A549 (cell line): ENCODE measurements at regions not wholly inside any gene's neighbourhood (a gene's known extent, or its start where the extent isn't known, plus 50 kb on each side); places are given as distances from the start of the nearest gene placed in this dataset.

ENCODE experiments used
- ATAC-seq, 2 experiments: fragments of 200-7000 bp in 1 of 2; fragments of >200 bp in 1 of 2; cut with Nextera tagmentation in 1 of 2; cut with Tn5 transposase in 1 of 2; 3 replicates each; pipeline versions ENCODE4 v1.8.0 to v1.9.1; 2018 to 2020; ENCODE audit warnings: mild to moderate bottlenecking in 1 of 2, moderate library complexity in 1 of 2
- CTCF ChIA-PET: fragments of 300-600 bp; sonication (Branson Sonifier 250); formaldehyde crosslinking; extraction: SDS; loops from one replicate; lab custom pipeline; 2021; ENCODE audit warnings: antibody characterized with exemption, inconsistent platforms; lab: Yijun Ruan, JAX
- POLR2A ChIA-PET: fragments of 350-600 bp; formaldehyde crosslinking; extraction: SDS; loops from one replicate; lab custom pipeline; 2021; ENCODE audit warnings: antibody characterized with exemption, inconsistent platforms; lab: Yijun Ruan, JAX
- DNase-seq, 2 experiments: peaks; one replicate each; pipeline versions ENCODE4 v3.0.0 to v3.0.0-alpha.2; 2011 to 2016; ENCODE audit warnings: low read depth in 1 of 2, low spot score in 1 of 2
- FAIRE-seq: peaks from 2 replicates; lab custom pipeline; 2011; peaks lifted over from hg19 to GRCh38; lab: Jason Lieb, UNC
- H3K27ac ChIP-seq, 2 experiments: fragments of >200 bp; sonication (Bioruptor Twin); formaldehyde crosslinking; 3 replicates each; pipeline ENCODE4 v1.5.1; 2016 to 2017
- H3K4me1 ChIP-seq: fragments of >200 bp; sonication (Bioruptor Twin); formaldehyde crosslinking; 3 replicates; pipeline ENCODE4 v1.6.1; 2016
- H3K4me2 ChIP-seq: fragments of >200 bp; sonication (Bioruptor Twin); formaldehyde crosslinking; 3 replicates; pipeline ENCODE4 v1.6.1; 2016
- H3K4me3 ChIP-seq: fragments of >200 bp; sonication (Bioruptor Twin); formaldehyde crosslinking; 3 replicates; pipeline ENCODE4 v1.5.1; 2016
- H3K9me3 ChIP-seq: fragments of >200 bp; sonication (Bioruptor Twin); formaldehyde crosslinking; 3 replicates; pipeline ENCODE4 v1.6.1; 2016
- CEBPB ChIP-seq, 2 experiments: fragments of >200 bp in 1 of 2; sonication (Bioruptor Twin) in 1 of 2; formaldehyde crosslinking in 1 of 2; IDR thresholded peaks; 2 replicates each; pipeline ENCODE4 v1.6.1; 2012 to 2016
- CHD2 ChIP-seq: fragments of 150-350 bp; IDR thresholded peaks from 2 replicates; pipeline ENCODE4 v1.6.1; 2014; ENCODE audit warnings: low read length; ENCODE audit not compliant: partially characterized antibody
- CHD4 ChIP-seq: fragments of 200-600 bp; sonication (generic); IDR thresholded peaks from 2 replicates; pipeline ENCODE4 v1.6.1; 2016; ENCODE audit warnings: antibody characterized with exemption, mild to moderate bottlenecking, borderline replicate concordance
- EHMT2 ChIP-seq: fragments of 200-600 bp; sonication (generic); IDR thresholded peaks from 2 replicates; pipeline ENCODE4 v1.6.1; 2016; ENCODE audit warnings: antibody characterized with exemption, low read depth, mild to moderate bottlenecking, moderate library complexity
- EP300 ChIP-seq, 2 experiments: fragments of >200 bp; sonication (Bioruptor Twin); formaldehyde crosslinking; IDR thresholded peaks; 2 replicates in 1 of 2; 3 replicates in 1 of 2; pipeline ENCODE4 v1.6.1; 2016 to 2017
- ESRRA ChIP-seq: fragments of 150-350 bp; IDR thresholded peaks from 2 replicates; pipeline ENCODE4 v1.6.1; 2014; ENCODE audit warnings: mild to moderate bottlenecking, low read length, borderline replicate concordance
- HEYL ChIP-seq: fragments of 250-450 bp; sonication (Bioruptor Pico); IDR thresholded peaks from 2 replicates; pipeline ENCODE4 v1.8.0; 2021; ENCODE audit warnings: mild to moderate bottlenecking, moderate library complexity
- HOXA7 ChIP-seq: fragments of 250-450 bp; sonication (Bioruptor Pico); IDR thresholded peaks from 2 replicates; pipeline ENCODE4 v1.5.0; 2020; ENCODE audit warnings: mild to moderate bottlenecking, moderate library complexity
- HOXB13 ChIP-seq: fragments of 250-450 bp; sonication (Bioruptor Pico); IDR thresholded peaks from 2 replicates; pipeline ENCODE4 v1.5.0; 2020; ENCODE audit warnings: low read depth, mild to moderate bottlenecking, moderate library complexity
- HOXB5 ChIP-seq: fragments of 250-450 bp; sonication (Bioruptor Pico); IDR thresholded peaks from 2 replicates; pipeline ENCODE4 v1.5.0; 2020; ENCODE audit warnings: mild to moderate bottlenecking, moderate library complexity
- JUNB ChIP-seq: fragments of >200 bp; sonication (Bioruptor Twin); formaldehyde crosslinking; IDR thresholded peaks from 2 replicates; pipeline ENCODE4 v1.6.1; 2016
- MAFK ChIP-seq: fragments of 450-650 bp; IDR thresholded peaks from 2 replicates; pipeline ENCODE4 v1.6.1; 2014; ENCODE audit not compliant: partially characterized antibody
- MAZ ChIP-seq: fragments of 150-350 bp; IDR thresholded peaks from 2 replicates; pipeline ENCODE4 v1.6.1; 2014; ENCODE audit warnings: antibody characterized with exemption, low read depth, low read length, borderline replicate concordance
- MYC ChIP-seq: IDR thresholded peaks from 2 replicates; pipeline ENCODE4 v1.6.1; 2012; ENCODE audit warnings: mild to moderate bottlenecking, inconsistent platforms, low read length, improper control_type of control experiment, borderline replicate concordance
- NR3C1 ChIP-seq: fragments of >200 bp; sonication (Bioruptor Twin); formaldehyde crosslinking; IDR thresholded peaks from 3 replicates; pipeline ENCODE4 v1.6.1; 2017
- PHF8 ChIP-seq: fragments of 200-600 bp; sonication (generic); IDR thresholded peaks from 2 replicates; pipeline ENCODE4 v1.6.1; 2016; ENCODE audit warnings: low read depth, mild to moderate bottlenecking, antibody characterized with exemption, moderate library complexity, borderline replicate concordance
- POLR2A ChIP-seq: IDR thresholded peaks from 2 replicates; pipeline ENCODE4 v1.6.1; 2012; ENCODE audit warnings: mild to moderate bottlenecking, low read length
- SMC3 ChIP-seq: fragments of >200 bp; sonication (Bioruptor Twin); formaldehyde crosslinking; IDR thresholded peaks from 3 replicates; pipeline ENCODE4 v1.6.1; 2018; ENCODE audit warnings: inconsistent platforms
- SREBF2 ChIP-seq: fragments of 450-650 bp; IDR thresholded peaks from 2 replicates; pipeline ENCODE4 v1.6.1; 2014; ENCODE audit warnings: mild to moderate bottlenecking, moderate library complexity
- ZFP36 ChIP-seq: fragments of 450-650 bp; IDR thresholded peaks from 2 replicates; pipeline ENCODE4 v1.6.1; 2014; ENCODE audit warnings: borderline replicate concordance; ENCODE audit not compliant: partially characterized antibody
- ZNF302 ChIP-seq: fragments of 250-450 bp; sonication (Bioruptor Pico); IDR thresholded peaks from 2 replicates; pipeline ENCODE4 v1.9.0; 2021; ENCODE audit warnings: inconsistent platforms, mild to moderate bottlenecking, moderate library complexity
- ZSCAN20 ChIP-seq: fragments of 250-450 bp; sonication (Bioruptor Pico); IDR thresholded peaks from 2 replicates; pipeline ENCODE4 v1.8.0; 2022; ENCODE audit warnings: mild to moderate bottlenecking, moderate library complexity
- WGBS: methylation state at CpG from one replicate; pipeline ENCODE4 v1.1.6; 2017; ENCODE audit errors: missing lambda C conversion rate; 5-methylcytosine and 5-hydroxymethylcytosine counted together
- TF ChIP-seq, protein P1 (sequence below): IDR thresholded peaks from 2 replicates; pipeline ENCODE4 v1.6.1; 2012
- TF ChIP-seq, protein P2 (sequence below): fragments of >200 bp; sonication (Bioruptor Twin); formaldehyde crosslinking; IDR thresholded peaks from 3 replicates; pipeline ENCODE4 v1.6.1; 2016
- TF ChIP-seq, protein P3 (sequence below): fragments of >200 bp; sonication (Bioruptor Twin); formaldehyde crosslinking; IDR thresholded peaks from 3 replicates; pipeline ENCODE4 v1.5.1; 2016
- TF ChIP-seq, protein P4 (sequence below): fragments of 250-450 bp; sonication (Bioruptor Pico); IDR thresholded peaks from 2 replicates; pipeline ENCODE4 v1.5.0; 2021; ENCODE audit warnings: mild to moderate bottlenecking, moderate library complexity, borderline replicate concordance

DNA sequence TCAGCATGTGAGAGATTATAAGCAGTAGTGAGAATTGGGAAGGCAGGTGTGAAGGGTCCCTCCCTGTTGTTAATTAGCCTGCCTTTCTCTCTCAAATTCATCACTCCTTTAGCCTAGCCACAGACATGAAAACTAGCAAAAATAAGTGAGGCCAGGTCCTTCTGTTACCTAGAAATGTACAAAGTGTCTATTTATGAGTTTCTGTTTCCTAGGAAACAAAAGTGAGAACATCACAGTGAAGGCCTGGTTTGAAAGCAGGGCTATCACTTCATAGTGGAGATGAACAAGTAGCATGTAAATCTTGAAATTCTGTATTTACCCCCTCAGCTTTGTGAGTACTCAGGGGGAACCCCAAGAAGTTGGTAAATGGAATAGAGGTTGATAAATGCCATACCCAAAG is 78.2 kb upstream of the UMPS start:
- ChIA-PET CTCF (interaction anchor here (1.2 to 1.6 kb wide), 2 partner anchors 37 to 87 kb away, joined by 5 read pairs; no protein-coding TSS in a partner anchor), POLR2A (no interaction called here)
- TF ChIP-seq CEBPB (IDR thresholded peaks at IDR 0.05) (no peak), MAFK (no peak), CHD4 (no peak), HEYL (CRISPR knock-in tag) (no peak), MYC (no peak), MAZ (no peak), ZFP36 (no peak), PHF8 (no peak), SMC3 (no peak), EP300 (IDR thresholded peaks at IDR 0.05) (no peak), JUNB (no peak)
- TF ChIP-seq, protein P1, sequence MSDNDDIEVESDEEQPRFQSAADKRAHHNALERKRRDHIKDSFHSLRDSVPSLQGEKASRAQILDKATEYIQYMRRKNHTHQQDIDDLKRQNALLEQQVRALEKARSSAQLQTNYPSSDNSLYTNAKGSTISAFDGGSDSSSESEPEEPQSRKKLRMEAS: no peak
- TF ChIP-seq, protein P2, sequence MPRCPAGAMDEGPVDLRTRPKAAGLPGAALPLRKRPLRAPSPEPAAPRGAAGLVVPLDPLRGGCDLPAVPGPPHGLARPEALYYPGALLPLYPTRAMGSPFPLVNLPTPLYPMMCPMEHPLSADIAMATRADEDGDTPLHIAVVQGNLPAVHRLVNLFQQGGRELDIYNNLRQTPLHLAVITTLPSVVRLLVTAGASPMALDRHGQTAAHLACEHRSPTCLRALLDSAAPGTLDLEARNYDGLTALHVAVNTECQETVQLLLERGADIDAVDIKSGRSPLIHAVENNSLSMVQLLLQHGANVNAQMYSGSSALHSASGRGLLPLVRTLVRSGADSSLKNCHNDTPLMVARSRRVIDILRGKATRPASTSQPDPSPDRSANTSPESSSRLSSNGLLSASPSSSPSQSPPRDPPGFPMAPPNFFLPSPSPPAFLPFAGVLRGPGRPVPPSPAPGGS: no peak
- H3K9me3 ChIP-seq: no peaks in the 10 kb centered on the region
- ATAC-seq (no peak), DNase-seq (no peak), FAIRE-seq (no peak)
- no peak overlapping the region for H3K4me3 ChIP-seq
- H3K27ac ChIP-seq: no peak overlapping the region
- H3K4me2 ChIP-seq: no peak overlapping the region
- H3K4me1 ChIP-seq: no peaks in the 10 kb centered on the region

DNA sequence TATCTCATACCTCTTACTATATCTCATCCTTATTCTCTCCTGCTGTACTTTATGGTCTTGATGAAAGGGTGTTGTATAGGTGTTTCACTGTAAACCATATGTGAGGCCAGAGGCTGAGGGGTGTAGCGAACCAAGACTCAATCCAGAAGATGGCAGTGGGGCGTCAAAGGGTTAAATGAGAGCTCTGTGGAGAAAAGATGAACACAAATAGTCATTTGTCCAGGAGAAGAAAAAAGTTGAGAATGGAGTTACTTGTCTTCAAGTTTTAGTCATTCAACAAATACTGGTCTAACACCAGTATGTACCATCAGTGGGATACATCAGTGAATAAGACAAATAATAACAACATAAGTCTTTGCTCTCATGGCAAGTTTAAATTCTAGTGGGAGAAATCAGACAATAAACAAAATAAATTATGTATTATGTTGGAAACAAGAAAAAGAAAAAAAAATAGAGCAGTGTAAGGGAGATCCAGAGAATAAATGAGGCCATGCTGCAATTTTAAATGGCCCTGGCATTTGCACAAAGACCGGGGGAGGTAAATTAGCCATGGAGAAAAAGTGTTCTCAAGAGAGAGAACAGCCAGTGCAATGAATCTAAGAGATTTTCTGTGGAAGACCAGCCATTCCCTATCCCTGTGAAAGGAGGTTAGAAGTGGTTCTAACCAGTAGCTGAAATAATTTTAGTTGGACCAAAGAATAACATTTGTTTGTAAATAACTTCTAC is 77.0 kb upstream of the UMPS start:
- H3K4me3 ChIP-seq: no peak overlapping the region
- no peaks in the 10 kb centered on the region for H3K9me3 ChIP-seq
- DNase-seq (no peak), FAIRE-seq (no peak), ATAC-seq (no peak)
- TF ChIP-seq SREBF2 (no peak), ZNF302 (no peak), ZSCAN20 (CRISPR knock-in tag) (no peak), HOXB5 (no peak), EHMT2 (no peak), CHD4 (no peak), ESRRA (no peak), POLR2A (no peak), MYC (no peak), HOXB13 (CRISPR knock-in tag) (no peak), SMC3 (no peak), HOXA7 (CRISPR knock-in tag) (no peak), CHD2 (no peak), NR3C1 (no peak), CEBPB (IDR thresholded peaks at IDR 0.05) (no peak)
- TF ChIP-seq, protein P3, sequence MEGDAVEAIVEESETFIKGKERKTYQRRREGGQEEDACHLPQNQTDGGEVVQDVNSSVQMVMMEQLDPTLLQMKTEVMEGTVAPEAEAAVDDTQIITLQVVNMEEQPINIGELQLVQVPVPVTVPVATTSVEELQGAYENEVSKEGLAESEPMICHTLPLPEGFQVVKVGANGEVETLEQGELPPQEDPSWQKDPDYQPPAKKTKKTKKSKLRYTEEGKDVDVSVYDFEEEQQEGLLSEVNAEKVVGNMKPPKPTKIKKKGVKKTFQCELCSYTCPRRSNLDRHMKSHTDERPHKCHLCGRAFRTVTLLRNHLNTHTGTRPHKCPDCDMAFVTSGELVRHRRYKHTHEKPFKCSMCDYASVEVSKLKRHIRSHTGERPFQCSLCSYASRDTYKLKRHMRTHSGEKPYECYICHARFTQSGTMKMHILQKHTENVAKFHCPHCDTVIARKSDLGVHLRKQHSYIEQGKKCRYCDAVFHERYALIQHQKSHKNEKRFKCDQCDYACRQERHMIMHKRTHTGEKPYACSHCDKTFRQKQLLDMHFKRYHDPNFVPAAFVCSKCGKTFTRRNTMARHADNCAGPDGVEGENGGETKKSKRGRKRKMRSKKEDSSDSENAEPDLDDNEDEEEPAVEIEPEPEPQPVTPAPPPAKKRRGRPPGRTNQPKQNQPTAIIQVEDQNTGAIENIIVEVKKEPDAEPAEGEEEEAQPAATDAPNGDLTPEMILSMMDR: no peak
- TF ChIP-seq, protein P4, sequence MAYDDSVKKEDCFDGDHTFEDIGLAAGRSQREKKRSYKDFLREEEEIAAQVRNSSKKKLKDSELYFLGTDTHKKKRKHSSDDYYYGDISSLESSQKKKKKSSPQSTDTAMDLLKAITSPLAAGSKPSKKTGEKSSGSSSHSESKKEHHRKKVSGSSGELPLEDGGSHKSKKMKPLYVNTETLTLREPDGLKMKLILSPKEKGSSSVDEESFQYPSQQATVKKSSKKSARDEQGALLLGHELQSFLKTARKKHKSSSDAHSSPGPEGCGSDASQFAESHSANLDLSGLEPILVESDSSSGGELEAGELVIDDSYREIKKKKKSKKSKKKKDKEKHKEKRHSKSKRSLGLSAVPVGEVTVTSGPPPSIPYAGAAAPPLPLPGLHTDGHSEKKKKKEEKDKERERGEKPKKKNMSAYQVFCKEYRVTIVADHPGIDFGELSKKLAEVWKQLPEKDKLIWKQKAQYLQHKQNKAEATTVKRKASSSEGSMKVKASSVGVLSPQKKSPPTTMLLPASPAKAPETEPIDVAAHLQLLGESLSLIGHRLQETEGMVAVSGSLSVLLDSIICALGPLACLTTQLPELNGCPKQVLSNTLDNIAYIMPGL (CRISPR knock-in tag): no peak
- no peaks in the 10 kb centered on the region for H3K4me1 ChIP-seq
- ChIA-PET CTCF (interaction anchor here (0.6 to 1.6 kb wide), 4 partner anchors 30 to 37 kb away, joined by 3 to 5 read pairs (median 3); no protein-coding TSS in a partner anchor), POLR2A (no interaction called here)
- no peak overlapping the region for H3K4me2 ChIP-seq
- WGBS: 69% methylated on average over 3 of the region's 3 CpGs
- H3K27ac ChIP-seq: no peak overlapping the region
